ENCODE measurements at regions not wholly inside any gene's neighbourhood (a gene's known extent, or its start where the extent isn't known, plus 50 kb on each side); places are given as distances from the start of the nearest gene placed in this dataset.

DNA sequence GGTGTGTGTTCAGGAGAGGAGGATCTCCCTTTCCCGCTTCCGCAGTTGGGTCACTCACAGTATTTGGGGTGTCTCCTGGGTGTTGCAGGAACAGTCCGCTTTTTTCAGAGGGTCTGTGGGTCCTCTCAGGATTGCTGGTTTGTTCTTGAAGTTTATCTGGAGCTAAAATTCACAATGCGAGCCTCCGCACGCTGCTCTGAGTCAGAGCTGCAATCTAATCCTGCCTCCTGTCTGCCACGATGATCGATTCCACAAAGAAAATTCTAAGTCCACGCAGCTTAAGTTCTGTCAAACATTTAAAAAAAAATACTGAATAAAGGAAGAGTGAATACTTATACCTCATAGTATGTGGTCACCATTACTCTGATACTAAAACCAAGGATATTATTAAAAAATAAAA, 76.5 kb downstream of the RAD51AP2 start:
- Histone ChIP-seq H3K27me3 (no peaks in the 10 kb centered on the region), H3K4me3 (no peak overlapping the region), H3K36me3 (no peaks in the 10 kb centered on the region), H3K27ac (no peak overlapping the region), H3K4me1 (no peaks in the 10 kb centered on the region), H3K9me3 (no peaks in the 10 kb centered on the region)
- no peak for DNase-seq (ENCODE audit: low spot score in 2 of 2)
- 91 to 92% methylated on average over 9 of the region's 9 CpGs for WGBS, 2 donors
- TF ChIP-seq, protein P1, sequence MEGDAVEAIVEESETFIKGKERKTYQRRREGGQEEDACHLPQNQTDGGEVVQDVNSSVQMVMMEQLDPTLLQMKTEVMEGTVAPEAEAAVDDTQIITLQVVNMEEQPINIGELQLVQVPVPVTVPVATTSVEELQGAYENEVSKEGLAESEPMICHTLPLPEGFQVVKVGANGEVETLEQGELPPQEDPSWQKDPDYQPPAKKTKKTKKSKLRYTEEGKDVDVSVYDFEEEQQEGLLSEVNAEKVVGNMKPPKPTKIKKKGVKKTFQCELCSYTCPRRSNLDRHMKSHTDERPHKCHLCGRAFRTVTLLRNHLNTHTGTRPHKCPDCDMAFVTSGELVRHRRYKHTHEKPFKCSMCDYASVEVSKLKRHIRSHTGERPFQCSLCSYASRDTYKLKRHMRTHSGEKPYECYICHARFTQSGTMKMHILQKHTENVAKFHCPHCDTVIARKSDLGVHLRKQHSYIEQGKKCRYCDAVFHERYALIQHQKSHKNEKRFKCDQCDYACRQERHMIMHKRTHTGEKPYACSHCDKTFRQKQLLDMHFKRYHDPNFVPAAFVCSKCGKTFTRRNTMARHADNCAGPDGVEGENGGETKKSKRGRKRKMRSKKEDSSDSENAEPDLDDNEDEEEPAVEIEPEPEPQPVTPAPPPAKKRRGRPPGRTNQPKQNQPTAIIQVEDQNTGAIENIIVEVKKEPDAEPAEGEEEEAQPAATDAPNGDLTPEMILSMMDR (IDR thresholded peaks at IDR 0.05): no peak
- no peak for TF ChIP-seq EP300 (IDR thresholded peaks at IDR 0.05)
- TF ChIP-seq POLR2A (IDR thresholded peaks at IDR 0.05): no peak

DNA sequence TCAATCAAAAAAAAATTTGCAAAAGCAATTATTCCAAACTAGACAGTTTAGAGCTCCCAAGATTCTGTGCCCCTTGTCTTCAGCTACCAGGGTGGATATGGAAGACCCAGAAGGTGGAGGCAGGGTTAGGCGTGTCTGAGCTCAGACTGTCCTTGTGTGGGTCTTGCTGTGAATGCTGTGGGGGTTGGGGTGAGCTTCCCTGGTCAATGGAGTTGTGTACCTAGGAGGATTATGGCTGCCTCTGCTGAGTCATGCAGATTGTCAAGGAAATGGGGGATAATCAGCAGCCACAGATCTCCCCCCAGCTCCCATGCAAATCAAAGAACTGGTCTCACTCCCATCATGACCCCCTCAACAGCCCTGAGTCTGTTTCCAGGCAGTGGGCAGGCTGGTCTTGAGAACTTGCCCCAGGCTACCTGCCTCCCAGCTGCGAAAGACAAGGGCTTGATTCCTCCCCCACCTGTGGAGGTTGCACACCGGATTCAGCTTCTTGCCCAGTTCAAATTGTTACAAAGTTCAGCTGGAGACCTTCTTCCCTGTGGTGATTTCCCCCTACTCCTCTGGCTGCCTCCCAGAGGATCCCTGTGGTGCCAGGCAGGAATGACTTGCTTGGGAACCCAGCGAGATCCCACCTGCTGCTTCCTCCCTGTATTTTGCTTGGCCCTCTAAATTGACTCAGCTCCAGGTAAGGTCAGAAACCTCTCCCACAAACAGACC, 77.0 kb downstream of the RAD51AP2 start:
- Histone ChIP-seq H3K27ac (no peak overlapping the region), H3K9me3 (no peaks in the 10 kb centered on the region), H3K36me3 (no peaks in the 10 kb centered on the region), H3K4me3 (no peak overlapping the region), H3K4me1 (no peaks in the 10 kb centered on the region), H3K27me3 (no peaks in the 10 kb centered on the region)
- DNase-seq (ENCODE audit: low spot score in 2 of 2): no peak
- WGBS, 2 donors: 66 to 73% methylated on average over 4 of the region's 4 CpGs
- TF ChIP-seq POLR2A (IDR thresholded peaks at IDR 0.05) (no peak), EP300 (IDR thresholded peaks at IDR 0.05) (no peak)
- TF ChIP-seq, protein P1 (IDR thresholded peaks at IDR 0.05): no peak

DNA sequence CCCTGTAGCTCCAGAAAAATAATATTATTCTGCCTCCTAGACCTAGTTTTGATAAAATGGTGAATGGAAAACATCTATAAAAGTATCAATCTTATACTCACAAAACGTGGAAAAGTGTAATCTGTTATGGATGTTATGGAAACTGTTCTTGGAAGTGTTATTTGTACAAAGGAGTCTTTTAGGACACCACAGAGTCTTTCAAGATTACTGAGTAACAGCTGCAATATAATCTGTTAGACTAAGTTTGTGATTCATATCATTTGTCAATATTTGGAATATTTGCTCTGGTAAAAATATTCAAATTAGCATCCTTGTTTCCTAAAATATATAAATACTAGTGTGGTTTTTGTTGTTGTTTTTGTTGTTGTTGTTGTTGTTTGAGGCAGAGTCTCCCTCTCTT, 87.9 kb downstream of the RAD51AP2 start:
- Histone ChIP-seq H3K4me1 (no peaks in the 10 kb centered on the region), H3K36me3 (no peaks in the 10 kb centered on the region), H3K4me3 (no peak overlapping the region), H3K9me3 (no peaks in the 10 kb centered on the region), H3K27me3 (no peaks in the 10 kb centered on the region), H3K27ac (no peak overlapping the region)
- TF ChIP-seq POLR2A (IDR thresholded peaks at IDR 0.05) (no peak), EP300 (IDR thresholded peaks at IDR 0.05) (no peak)
- TF ChIP-seq, protein P1 (IDR thresholded peaks at IDR 0.05): no peak
- 26 to 37% methylated on average over 1 of the region's 1 CpG for WGBS, 2 donors
- no peak for DNase-seq (ENCODE audit: low spot score in 2 of 2)

DNA sequence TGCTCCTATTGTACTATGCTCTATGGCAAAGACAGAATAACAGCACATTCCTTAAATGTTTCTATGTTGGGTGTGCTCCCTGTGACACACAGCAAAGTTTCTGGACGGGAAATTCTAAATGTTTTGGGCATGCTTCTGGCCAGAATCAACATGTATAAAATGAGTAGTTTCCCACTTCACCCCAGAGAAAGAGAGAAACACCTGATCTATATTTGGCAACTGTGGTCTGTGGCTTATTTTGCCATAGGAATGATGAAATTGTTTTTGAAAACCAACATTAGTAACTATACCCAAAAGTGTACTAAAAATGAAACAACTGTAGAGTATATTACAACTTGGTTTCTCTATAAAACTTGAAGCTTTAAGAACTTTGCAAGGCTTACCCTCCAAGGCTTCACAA, 89.1 kb downstream of the RAD51AP2 start:
- Histone ChIP-seq H3K27ac (no peak overlapping the region), H3K36me3 (no peaks in the 10 kb centered on the region), H3K27me3 (no peaks in the 10 kb centered on the region), H3K9me3 (no peaks in the 10 kb centered on the region), H3K4me3 (no peak overlapping the region), H3K4me1 (no peaks in the 10 kb centered on the region)
- no peak for DNase-seq (ENCODE audit: low spot score in 2 of 2)
- WGBS, 2 donors: 23 to 24% methylated on average over 1 of the region's 1 CpG
- TF ChIP-seq EP300 (IDR thresholded peaks at IDR 0.05) (no peak), POLR2A (IDR thresholded peaks at IDR 0.05) (no peak)
- TF ChIP-seq, protein P1 (IDR thresholded peaks at IDR 0.05): no peak

DNA sequence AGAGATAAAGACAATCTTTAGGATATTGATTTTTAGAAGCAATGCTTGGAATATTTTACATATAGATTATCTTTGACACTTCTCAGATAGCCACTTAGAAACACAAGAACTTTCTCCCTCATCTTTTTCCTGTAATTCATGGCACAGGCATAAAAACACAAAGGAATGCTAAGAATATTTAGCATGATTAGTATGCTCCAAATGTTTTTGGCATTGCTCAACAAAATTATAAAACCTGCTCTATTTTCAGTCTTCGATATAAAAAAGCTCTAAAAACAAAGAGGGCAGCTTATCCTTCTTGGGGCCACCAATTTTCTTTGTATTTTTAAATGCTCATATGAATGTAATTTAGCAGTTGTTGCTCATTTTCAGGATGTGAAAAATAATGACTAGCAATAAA, 90.8 kb downstream of the RAD51AP2 start:
- 31 to 38% methylated on average over 1 of the region's 1 CpG for WGBS, 2 donors

More for the DNA sequence above, 90.8 kb downstream of the RAD51AP2 start:
- H3K36me3 ChIP-seq: no peaks in the 10 kb centered on the region
- no peaks in the 10 kb centered on the region for H3K9me3 ChIP-seq
- H3K4me3 ChIP-seq: no peak overlapping the region
- no peaks in the 10 kb centered on the region for H3K4me1 ChIP-seq
- H3K27ac ChIP-seq: no peak overlapping the region
- H3K27me3 ChIP-seq: no peaks in the 10 kb centered on the region
- TF ChIP-seq, protein P1 (IDR thresholded peaks at IDR 0.05): no peak
- TF ChIP-seq POLR2A (IDR thresholded peaks at IDR 0.05) (no peak), EP300 (IDR thresholded peaks at IDR 0.05) (no peak)
- DNase-seq (ENCODE audit: low spot score in 2 of 2): no peak
